Amygdala (tissue), 56 donors: ENCODE measurements at regions not wholly inside any gene's neighbourhood (a gene's known extent, or its start where the extent isn't known, plus 50 kb on each side); places are given as distances from the start of the nearest gene placed in this dataset.
A peak's percentile ranks its signal among the peaks of the same experiment; 100 is the strongest.

Source experiments
- DNase-seq, 56 donors: peaks; one replicate each; lab custom pipeline; 2025; lab: John Stamatoyannopoulos, UW

DNA sequence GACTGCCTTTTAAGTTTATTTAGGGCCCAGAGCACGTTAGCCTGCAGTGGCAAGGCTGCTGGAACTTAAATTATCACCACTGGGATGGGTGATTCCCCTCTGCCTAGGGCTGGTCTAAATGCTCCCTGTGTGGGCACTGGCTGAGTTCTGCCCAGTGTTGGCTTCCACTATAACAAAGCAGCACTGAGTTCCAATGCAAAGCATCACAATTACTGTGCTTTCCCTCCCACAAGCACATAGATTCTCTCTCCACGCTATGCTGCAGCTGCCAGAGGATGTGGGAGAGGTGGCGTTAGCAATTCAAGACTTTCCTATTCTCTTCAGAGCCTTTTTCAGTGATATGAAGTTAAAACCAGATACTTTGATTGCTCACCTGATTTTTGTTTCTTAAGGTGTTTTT lies 328.9 kb upstream of the DDX18 start:
- peak in 3 of 56 donors; percentile 3 to 6 (median 3) for DNase-seq

- DNase-seq: no peak
Observed at GRCh38 chr2:117486081-117486480, 328.4 kb upstream of the DDX18 start.

GRCh38 chr2:117492209-117492851 lies 322.2 kb upstream of the DDX18 start:
- no peak for DNase-seq

- DNase-seq: no peak
Observed at GRCh38 chr2:117500721-117501120, 313.8 kb upstream of the DDX18 start.

DNA sequence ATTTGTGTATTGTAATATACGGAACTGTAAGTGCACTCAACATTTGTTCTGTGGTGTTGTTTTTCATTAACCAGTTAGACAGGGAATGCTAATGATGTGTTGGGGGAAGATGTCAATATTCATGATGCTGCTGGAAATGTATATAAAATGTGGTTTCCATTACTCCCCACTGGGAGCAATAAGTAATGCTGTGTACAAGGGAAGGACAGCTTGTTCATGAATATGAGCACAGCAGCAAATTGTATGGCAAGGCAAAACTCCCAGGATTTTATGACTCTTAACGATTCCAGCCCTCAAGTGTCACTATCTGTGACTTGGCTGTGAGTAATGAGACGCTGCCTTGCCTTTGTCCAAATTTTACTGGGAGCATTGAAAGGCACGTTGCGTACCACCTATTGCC lies 312.4 kb upstream of the DDX18 start:
- DNase-seq: no peak

DNA sequence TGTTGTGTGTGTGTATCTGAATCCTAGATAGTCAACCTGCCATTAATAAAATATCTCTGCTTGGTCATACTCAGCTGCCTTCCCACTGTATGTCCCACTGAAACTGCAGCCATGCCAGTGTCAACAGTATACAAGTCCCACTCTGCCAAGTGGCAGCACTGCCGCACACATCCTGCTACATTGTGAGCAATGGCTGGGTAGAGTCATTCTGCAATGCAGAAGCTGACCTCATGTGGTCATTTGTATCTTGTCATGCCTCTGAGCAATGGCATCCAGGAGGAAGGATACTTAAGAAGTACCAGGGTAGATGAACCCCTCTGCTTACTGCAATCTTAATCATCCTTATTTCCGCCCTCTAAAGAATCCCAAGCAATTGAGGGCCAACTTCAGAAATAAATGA lies 302.2 kb upstream of the DDX18 start:
- DNase-seq: no peak

DNA sequence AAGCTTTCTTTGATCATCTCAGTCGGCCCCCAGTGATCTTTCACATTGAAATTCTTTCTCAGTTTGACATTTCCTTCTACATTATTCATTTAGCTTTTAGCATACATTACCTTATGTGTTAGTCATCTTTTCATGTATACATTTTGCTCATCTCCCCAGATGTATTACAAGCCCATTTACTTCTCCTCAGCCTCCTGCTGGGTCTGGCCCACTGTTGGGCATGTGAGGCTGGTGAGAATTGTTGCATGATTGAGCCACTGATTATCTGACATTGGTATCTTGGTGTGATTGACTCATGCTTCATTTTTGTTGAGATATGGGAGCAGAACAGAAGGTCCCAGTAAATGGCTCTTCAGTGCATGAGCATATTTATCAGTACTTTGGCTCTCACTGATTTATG lies 300.1 kb upstream of the DDX18 start:
- no peak for DNase-seq

GRCh38 chr2:117519238-117519637 lies 295.3 kb upstream of the DDX18 start:
- DNase-seq: no peak

DNA sequence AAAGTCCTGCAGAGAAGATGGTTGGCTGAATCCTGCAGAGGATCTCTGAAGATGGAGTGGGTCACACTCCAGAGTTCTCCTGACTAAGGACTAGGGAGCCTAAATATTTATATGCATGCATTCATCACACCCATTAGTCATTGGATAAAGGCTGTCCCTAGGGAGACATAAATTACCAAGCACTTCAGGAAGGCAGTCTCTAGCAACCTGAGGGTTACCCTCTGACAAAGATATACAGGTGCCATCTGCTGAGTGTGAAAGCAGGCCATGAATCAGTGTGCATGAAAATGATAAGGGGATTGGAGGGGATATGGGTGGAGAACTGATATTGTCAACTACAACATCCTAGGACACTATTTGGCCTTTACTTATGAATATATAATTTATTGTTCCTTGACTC lies 294.8 kb upstream of the DDX18 start:
- DNase-seq: no peak

DNA sequence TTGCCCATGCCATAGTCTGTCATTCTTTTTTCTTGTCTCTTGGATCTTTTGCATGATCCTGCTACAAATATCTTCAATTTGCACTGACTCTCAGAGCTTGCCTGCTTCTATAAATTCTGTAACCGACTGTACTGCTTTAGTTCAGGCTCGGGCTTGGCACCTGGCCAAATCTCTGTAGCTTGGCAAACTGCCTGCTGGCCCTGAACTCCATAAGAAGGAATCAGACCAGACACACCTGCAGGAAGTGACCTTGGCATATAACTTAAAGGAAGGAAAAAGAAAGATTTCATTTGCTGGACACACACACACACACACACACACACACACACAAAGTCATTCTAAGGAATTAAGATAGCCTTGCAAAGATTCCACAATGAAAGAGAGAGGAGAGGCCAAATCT lies 291.2 kb upstream of the DDX18 start:
- DNase-seq: peak in 6 of 56 donors; percentile 3 to 30 (median 15)

DNA sequence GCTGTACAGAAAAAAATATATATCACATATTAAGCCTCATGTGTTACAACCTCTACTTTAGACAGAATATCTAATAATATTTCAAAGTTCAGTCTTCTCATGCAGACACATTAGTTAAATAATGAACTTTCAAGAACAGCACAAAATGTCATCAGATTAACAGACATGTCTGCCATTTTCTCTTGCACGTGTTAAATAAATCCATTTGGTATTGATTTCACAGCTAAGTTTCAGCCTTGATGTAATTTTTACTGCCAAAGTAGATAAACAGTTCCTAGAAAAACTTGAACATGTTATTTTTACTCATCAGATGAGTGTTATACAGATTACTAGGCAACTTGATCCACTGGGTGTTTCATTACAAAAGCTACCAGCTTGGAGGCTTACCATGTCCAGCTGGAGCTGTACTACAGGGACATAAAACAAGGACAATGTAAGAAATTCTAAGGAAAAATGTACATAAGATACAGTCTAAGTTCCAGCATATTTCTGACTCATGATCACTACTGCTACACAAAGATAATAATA lies 290.7 kb upstream of the DDX18 start:
- DNase-seq: no peak

GRCh38 chr2:117536139-117536538 lies 278.4 kb upstream of the DDX18 start:
- no peak for DNase-seq

GRCh38 chr2:117537032-117537431 lies 277.5 kb upstream of the DDX18 start:
- no peak for DNase-seq

- no peak for DNase-seq
Observed at GRCh38 chr2:117551858-117552257, 262.6 kb upstream of the DDX18 start.

DNA sequence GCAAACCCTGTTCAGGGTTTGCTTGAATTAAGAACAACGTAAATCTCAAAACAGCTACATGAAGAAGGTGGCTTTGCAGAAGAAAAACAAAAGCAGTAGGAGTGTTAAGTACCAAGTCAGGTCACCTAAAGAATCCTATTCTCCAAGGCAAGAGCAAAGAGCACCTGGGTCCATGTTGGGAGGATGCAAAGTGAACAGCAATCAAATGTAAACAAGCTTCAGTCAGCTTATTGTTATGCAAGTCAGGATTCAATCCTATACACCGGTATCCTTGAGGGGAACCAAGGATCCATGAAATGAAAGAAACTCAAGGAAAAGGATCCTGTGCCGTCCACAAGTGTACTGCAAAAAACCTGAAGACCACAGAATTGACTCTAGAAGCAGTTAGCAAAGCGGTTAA lies 261.0 kb upstream of the DDX18 start:
- no peak for DNase-seq

GRCh38 chr2:117555965-117556364 lies 258.5 kb upstream of the DDX18 start:
- DNase-seq: no peak

GRCh38 chr2:117557626-117558025 lies 256.9 kb upstream of the DDX18 start:
- DNase-seq: no peak

DNA sequence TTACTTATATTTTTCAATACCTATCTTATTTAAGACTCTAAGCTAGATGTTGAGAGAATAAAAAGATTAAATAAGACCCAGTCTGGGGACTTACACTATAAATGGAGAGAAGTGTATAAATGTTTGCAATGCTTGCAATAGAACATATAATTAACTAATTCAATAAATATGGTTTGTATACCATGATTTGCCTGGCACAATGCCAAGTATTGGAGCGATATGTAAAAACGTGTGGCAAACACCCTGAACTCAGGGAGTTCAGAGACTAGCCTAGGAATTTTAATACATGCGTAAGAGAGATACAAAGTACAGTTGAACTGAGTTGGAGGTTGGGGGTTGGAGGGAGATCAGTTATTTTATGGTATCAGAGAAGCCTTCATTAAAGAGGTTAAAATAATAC lies 251.8 kb upstream of the DDX18 start:
- DNase-seq: no peak

DNA sequence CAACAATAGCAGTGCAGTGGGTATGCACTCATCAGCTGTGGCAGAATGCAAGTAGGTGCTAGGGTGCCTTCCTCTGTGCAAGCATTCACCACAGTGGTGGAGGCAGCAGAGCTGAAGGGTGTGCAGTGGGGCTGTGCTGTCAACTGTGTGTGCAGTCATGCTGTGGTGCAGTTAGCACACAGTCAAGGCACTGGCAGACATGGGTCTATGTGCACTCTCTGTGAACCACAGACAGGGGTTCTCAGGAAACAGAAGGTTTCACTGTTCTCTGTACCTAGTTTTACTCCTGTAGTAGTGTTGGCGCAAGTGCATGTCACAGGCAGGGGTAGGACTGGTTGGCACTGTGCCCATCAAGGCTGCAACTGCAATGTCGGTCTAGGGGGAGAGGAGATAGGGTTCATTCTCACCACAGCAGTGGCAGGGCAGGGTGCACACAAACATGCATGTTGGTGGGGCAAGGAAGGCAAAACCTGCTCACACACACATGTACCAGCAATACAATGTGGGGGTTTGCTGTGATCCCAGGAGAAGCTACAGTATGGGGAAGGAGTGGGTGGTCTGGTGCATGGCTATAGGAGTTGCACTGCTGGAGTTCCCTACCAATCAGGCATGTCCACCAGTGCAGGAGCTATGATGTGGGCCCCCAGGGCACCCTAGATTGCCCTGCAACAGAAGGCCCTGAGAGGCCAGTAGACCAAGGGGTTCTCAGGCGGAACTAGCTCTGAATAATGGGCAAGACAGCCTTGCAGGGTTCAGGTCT lies 242.7 kb upstream of the DDX18 start:
- no peak for DNase-seq

DNA sequence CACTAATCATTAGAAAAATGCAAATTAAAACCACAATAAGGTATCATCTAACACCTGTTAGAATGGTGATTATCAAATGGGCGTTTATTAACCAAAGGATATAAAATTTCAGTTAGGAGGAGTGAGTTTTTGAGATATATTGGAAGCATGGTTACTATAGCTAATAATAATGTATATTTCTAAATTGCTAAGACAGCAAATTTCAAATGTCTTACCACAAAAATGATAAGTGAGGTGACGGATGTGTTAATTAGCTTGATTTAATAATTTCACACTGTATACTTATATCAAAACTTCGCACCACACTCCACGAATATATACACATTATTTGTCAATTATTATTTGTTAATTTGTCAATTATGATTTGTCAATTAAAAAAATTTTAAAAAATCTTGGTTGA lies 227.2 kb upstream of the DDX18 start:
- no peak for DNase-seq

GRCh38 chr2:117603060-117603459 lies 211.4 kb upstream of the DDX18 start:
- DNase-seq: no peak

DNA sequence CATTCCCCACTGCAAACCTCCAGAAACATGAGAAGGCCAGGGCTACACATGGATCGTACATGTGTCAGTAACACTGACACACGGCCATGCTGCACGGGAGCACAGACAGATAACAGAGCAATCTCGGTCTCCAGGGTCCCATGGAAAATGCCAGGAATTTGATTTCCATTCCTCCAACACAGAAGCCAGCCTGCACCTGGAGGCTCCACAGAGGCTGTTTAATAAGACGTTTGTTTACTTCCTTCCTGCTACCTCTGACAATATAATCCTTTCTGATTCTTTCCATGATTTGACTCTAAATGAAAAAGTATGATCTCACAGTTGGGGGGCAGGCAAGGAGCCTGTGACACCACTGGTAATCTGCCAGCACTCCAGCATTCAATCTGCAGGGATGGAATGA lies 210.9 kb upstream of the DDX18 start:
- no peak for DNase-seq
